ENCODE measurements at regions not wholly inside any gene's neighbourhood (a gene's known extent, or its start where the extent isn't known, plus 50 kb on each side); places are given as distances from the start of the nearest gene placed in this dataset.

DNA sequence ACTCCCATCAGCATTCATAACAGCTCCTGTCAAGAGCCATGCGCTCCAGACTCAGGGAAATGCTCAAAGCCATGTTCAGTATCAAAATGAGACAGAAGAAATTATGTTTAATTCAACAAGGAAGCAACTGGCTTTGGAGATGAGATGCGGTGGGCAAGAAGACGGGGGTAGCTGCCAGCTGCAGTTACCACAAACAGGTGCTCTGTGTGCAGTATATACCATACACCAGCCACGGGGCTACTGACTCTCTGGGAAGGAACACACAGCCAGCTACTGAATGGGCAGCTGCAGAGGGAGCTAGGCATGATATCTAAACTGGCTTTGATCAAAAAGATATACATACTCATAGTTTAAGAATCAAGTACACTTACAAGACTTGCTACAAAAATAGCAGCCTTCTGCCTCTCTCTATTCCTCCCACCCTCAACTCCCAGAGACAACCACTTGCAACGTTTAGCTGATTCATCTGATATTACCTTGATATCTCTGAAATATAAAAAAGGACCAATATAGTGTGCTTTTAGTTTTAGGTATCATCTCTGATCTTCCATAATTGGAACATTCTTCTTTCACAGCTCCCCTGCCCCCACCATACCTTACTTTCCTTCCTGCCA is 593.0 kb downstream of the UQCRFS1 start:
- H3K9me3 ChIP-seq (replicated peaks; ENCODE audit: control insufficient read depth, insufficient read depth, low read length): no peaks in the 10 kb centered on the region; the same call in 2 of the 3 replicates
- no peak overlapping the region for H3K9ac ChIP-seq (ENCODE audit: control insufficient read depth, insufficient read depth, low read length)
- no peak for TF ChIP-seq NR2C2 (IDR thresholded peaks at IDR 0.05; ENCODE audit: borderline replicate concordance, control insufficient read depth, insufficient read length, low read depth)
- no peak for TF ChIP-seq ZBED1 (IDR thresholded peaks at IDR 0.05; ENCODE audit: borderline replicate concordance)
- TF ChIP-seq EGR1 (IDR thresholded peaks at IDR 0.05; ENCODE audit: borderline replicate concordance in 1 of 2, low read depth in 2 of 2, low read length in 2 of 2): no peak
- TF ChIP-seq SMARCA5 (IDR thresholded peaks at IDR 0.05): no peak
- no peak for TF ChIP-seq RUNX3 (IDR thresholded peaks at IDR 0.05; ENCODE audit: low read length)
- no peak for TF ChIP-seq CREB1 (IDR thresholded peaks at IDR 0.05; ENCODE audit: low read depth)
- TF ChIP-seq CEBPB (IDR thresholded peaks at IDR 0.05; ENCODE audit: borderline replicate concordance in 1 of 2, low read depth in 2 of 2, low read length in 2 of 2): no peak
- no peak for TF ChIP-seq YBX1 (IDR thresholded peaks at IDR 0.05)
- no peak for TF ChIP-seq POU2F2 (IDR thresholded peaks at IDR 0.05; ENCODE audit: borderline replicate concordance, low read depth, low read length)
- TF ChIP-seq SPI1 (IDR thresholded peaks at IDR 0.05; ENCODE audit: borderline replicate concordance, insufficient read depth, low read depth, low read length): no peak
- H3K4me1 ChIP-seq (ENCODE audit: control insufficient read depth, insufficient read depth, low read length): no peaks in the 10 kb centered on the region
- BruUV-seq (replicated peaks): no TSS peak
- H3K4me2 ChIP-seq (ENCODE audit: control insufficient read depth, insufficient read depth): no peak overlapping the region
- DNase-seq (ENCODE audit: low read depth, low spot score) (no peak), ATAC-seq (no peak), FAIRE-seq (no peak)
- 5% methylated on average over 5 of the region's 5 CpGs for WGBS (ENCODE audit: insufficient coverage, insufficient replicate concordance, low lambda C conversion rate, missing lambda C conversion rate)
- in situ Hi-C loops (cut with MboI): no loop called here
- no peak overlapping the region for H3K27ac ChIP-seq (ENCODE audit: control insufficient read depth, insufficient read depth)
- intact Hi-C loops (cut with micrococcal nuclease; ENCODE audit: unreplicated experiment): no loop called here
- no peaks in the 10 kb centered on the region for H3K79me2 ChIP-seq (ENCODE audit: control insufficient read depth, insufficient read depth, low read length)
- ChIA-PET CTCF (interaction anchor here (1.0 to 6.3 kb wide), 3 partner anchors 8 to 15 kb away, joined by 3 to 28 read pairs (median 5); no protein-coding TSS in a partner anchor), RAD21 (ENCODE audit: unreplicated experiment) (interaction anchor here (1.1 to 1.5 kb wide), 3 partner anchors 12 to 160 kb away, joined by 3 to 4 read pairs (median 3); no protein-coding TSS in a partner anchor), POLR2A (no interaction called here), SMC1A (ENCODE audit: uncharacterized antibody, unreplicated experiment) (interaction anchor here (1.0 to 2.2 kb wide), 5 partner anchors 10 to 82 kb away, joined by 3 to 8 read pairs (median 4); no protein-coding TSS in a partner anchor)
- H4K20me1 ChIP-seq (ENCODE audit: control insufficient read depth, insufficient read depth): no peaks in the 10 kb centered on the region
- no peaks in the 10 kb centered on the region for H3K27me3 ChIP-seq (replicated peaks in 1 of 2; ENCODE audit: control insufficient read depth in 2 of 2, insufficient read depth in 2 of 2, low read length in 1 of 2)
- H3K36me3 ChIP-seq (ENCODE audit: control insufficient read depth in 2 of 2, insufficient read depth in 2 of 2, low read length in 1 of 2): no peaks in the 10 kb centered on the region
- no peak overlapping the region for H3K4me3 ChIP-seq
- no peak overlapping the region for H2AFZ ChIP-seq (ENCODE audit: control insufficient read depth, low read depth, low read length)
